Activated T-helper 17 cell treated with anti-CD3 and anti-CD28 coated beads, Interleukin-2, amount 50 U/mL, for 72 hours (primary cell): ENCODE measurements at regions not wholly inside any gene's neighbourhood (a gene's known extent, or its start where the extent isn't known, plus 50 kb on each side); places are given as distances from the start of the nearest gene placed in this dataset.

Experiments
- ATAC-seq: fragments of 150-1000 bp; cut with Tn5 transposase; replicated peaks from 2 replicates; pipeline ENCODE4 v1.10.0; 2021; ENCODE audit warnings: mild to moderate bottlenecking, moderate library complexity
- H3K27ac Mint-ChIP-seq: one replicate; pipeline ENCODE4 v1.8.0; 2022; ENCODE audit warnings: mixed read lengths
- H3K27me3 Mint-ChIP-seq: one replicate; pipeline ENCODE4 v1.8.0; 2022; ENCODE audit warnings: mixed read lengths
- H3K36me3 Mint-ChIP-seq: one replicate; pipeline ENCODE4 v1.8.0; 2022; ENCODE audit warnings: low read depth, mild to moderate bottlenecking, mixed read lengths
- H3K4me1 Mint-ChIP-seq: one replicate; pipeline ENCODE4 v1.8.0; 2022; ENCODE audit warnings: mixed read lengths
- H3K4me3 Mint-ChIP-seq: one replicate; pipeline ENCODE4 v1.8.0; 2022; ENCODE audit warnings: mild to moderate bottlenecking, mixed read lengths
- H3K9me3 Mint-ChIP-seq: one replicate; pipeline ENCODE4 v1.8.0; 2022; ENCODE audit warnings: mixed read lengths

DNA sequence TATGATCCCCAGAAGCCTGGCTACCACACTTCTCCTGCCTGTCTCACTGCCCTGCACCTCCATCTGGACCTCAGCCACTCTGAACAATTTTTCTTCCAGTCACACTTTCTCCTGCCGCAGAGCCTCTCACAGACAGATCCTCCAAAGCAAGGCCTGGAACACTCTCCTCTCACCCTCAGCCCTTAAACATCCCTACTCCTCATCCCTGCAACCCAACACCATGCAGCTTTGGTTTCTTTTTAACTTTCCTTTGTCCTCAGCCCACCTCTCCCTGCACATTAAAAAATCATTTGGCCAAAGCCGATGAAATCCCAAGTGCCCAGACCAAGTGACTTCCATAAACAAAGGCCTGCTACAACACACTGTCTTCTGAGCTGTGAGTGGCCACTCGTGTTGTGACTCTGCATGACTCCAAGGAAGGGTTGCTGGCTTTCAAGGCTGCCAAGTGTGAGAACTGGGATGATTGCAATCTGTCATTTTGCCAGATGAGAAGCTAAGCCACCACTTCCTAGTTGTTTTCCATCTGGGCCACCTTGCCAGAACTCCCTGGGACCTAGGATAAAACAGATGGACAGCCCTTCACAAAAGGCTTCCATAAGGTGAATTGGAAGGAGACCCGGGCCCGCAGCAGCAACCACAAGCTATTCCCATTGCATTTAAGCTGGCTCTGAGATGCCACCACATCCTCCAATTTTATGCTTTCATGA, 144.4 kb upstream of the SSTR4 start:
- H3K9me3 Mint-ChIP-seq = peaks cover 12% of the 10 kb centered on the region
- H3K27me3 Mint-ChIP-seq = peaks cover 18% of the 10 kb centered on the region
- H3K4me3 Mint-ChIP-seq = no peak overlapping the region
- H3K4me1 Mint-ChIP-seq = no peaks in the 10 kb centered on the region
- H3K36me3 Mint-ChIP-seq = no peaks in the 10 kb centered on the region
- ATAC-seq = no peak
- H3K27ac Mint-ChIP-seq = no peak overlapping the region

DNA sequence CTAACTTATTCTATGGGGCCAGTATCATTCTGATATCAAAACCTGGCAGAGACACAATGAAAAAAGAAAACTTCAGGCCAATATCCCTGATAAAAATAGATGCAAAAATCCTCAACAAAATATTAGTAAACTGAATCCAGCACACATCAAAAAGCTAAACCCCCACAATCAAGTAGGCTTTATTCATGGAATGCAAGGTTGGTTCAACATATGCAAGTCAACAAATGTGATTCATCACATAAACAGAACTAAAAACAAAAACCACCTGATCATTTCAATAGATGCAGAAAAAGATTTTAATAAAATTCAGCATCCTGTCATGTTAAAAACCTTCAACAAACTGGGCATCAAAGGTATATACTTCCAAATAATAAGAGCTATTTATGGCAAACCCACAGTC, 133.9 kb upstream of the SSTR4 start:
- ATAC-seq = no peak
- Mint-ChIP-seq H3K4me1 (no peaks in the 10 kb centered on the region), H3K9me3 (peaks cover 15% of the 10 kb centered on the region), H3K4me3 (no peak overlapping the region), H3K27me3 (no peaks in the 10 kb centered on the region), H3K27ac (no peak overlapping the region), H3K36me3 (no peaks in the 10 kb centered on the region)

DNA sequence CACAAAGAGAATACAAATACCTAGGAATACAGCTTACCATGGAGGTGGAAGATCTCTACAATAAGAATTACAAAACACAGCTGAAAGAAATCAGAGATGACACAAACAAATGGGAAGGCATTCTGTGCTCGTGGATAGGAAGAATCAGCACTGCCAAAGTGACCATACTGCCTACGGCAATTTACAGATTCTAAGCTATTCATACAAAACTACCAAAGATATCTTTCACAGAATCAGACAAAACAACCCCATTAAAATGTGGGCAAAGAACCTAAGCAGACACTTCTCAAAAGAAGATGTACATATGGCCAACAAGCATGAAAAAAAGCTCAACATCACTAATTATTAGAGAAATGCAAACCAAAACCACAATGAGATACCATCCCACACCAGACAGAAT, 133.2 kb upstream of the SSTR4 start:
- Mint-ChIP-seq H3K27ac (no peak overlapping the region), H3K4me3 (no peak overlapping the region), H3K9me3 (peaks cover 15% of the 10 kb centered on the region), H3K36me3 (no peaks in the 10 kb centered on the region), H3K4me1 (no peaks in the 10 kb centered on the region), H3K27me3 (no peaks in the 10 kb centered on the region)
- ATAC-seq = no peak

DNA sequence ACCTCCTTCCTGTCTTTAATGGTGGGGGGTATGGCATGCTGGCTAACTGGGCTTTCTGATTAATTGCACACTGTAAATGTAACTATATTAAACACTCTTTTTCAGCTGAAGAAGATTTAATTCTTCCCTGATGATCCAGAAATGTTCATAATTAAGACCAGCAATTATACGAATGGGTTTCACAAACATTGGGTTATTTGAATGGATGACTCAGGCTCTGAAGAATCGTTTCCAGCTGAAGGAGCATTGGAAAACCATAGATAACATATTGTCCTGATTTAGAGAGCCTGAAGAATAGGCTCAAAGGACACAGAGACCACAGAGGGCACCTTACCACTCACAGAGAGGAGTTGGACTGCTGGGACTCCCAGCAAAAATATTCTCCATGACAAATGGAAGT, 130.7 kb upstream of the SSTR4 start:
- H3K36me3 Mint-ChIP-seq = no peaks in the 10 kb centered on the region
- H3K9me3 Mint-ChIP-seq = peaks cover 15% of the 10 kb centered on the region
- no peaks in the 10 kb centered on the region for H3K27me3 Mint-ChIP-seq
- H3K27ac Mint-ChIP-seq = no peak overlapping the region
- H3K4me1 Mint-ChIP-seq = no peaks in the 10 kb centered on the region
- ATAC-seq = no peak
- H3K4me3 Mint-ChIP-seq = no peak overlapping the region

DNA sequence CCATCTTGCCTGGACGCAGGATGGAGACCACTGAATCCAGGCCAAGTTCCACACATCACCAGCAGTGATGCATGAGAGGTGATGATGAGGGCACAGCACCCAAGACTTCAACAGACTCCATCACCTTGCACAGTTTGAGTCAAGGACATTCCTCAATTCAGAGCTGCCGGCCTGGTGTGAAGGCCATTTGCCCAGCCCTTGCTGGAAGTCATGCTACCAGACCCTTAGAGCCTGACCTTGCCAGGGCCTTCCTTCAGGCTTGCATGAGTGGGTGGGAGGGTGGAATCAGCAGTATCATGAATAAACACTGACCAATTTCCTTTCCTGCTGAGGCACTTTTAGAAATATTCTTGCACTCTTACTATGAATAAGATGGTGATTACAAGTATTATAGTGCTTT, 130.2 kb upstream of the SSTR4 start:
- Mint-ChIP-seq H3K9me3 (peaks cover 15% of the 10 kb centered on the region), H3K36me3 (no peaks in the 10 kb centered on the region), H3K4me1 (no peaks in the 10 kb centered on the region), H3K27me3 (no peaks in the 10 kb centered on the region), H3K27ac (no peak overlapping the region), H3K4me3 (no peak overlapping the region)
- no peak for ATAC-seq

DNA sequence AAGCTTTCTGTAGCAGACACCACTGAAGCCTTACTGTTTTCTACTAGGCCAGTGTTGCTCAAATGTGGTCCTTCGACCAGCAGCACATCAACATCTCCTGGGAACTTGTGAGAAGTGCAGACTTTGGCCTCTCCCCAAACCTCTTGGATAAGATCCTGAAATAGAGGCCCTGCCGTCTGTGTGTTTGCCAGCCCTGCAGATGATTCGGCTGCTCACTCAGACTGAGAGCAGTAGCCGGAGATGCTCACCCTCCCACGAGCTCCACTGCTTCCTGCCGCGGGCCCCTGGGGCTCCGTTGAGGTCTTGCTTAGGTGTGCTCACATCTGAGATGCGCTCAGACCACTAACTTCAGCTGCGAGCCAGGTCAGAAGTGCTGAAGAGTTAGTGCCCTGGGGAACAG, 129.5 kb upstream of the SSTR4 start:
- no peak overlapping the region for H3K4me3 Mint-ChIP-seq
- no peaks in the 10 kb centered on the region for H3K36me3 Mint-ChIP-seq
- peaks cover 8% of the 10 kb centered on the region for H3K9me3 Mint-ChIP-seq
- H3K27me3 Mint-ChIP-seq = no peaks in the 10 kb centered on the region
- no peak overlapping the region for H3K27ac Mint-ChIP-seq
- ATAC-seq = peak; percentile 42
- no peaks in the 10 kb centered on the region for H3K4me1 Mint-ChIP-seq

DNA sequence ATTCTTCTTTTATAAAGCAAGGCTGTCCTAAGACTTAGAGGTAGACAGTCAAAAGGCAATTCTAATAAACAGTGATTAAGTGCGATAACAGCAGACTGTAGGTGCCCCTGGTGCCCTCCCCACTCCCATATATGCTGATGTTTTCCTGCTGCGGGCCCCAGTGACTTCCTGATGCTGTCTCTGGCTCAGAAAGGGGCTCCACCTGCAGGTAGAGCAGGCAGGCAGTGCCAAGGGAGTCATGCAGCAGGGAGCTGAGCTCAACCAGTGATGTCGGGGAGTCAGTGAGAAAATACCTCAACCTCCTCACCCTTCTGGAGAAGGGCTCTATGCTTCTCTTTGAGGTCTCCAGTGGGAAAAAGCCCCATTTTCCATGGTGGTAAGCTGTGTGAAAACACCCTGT, 126.7 kb upstream of the SSTR4 start:
- H3K4me3 Mint-ChIP-seq = no peak overlapping the region
- no peak overlapping the region for H3K27ac Mint-ChIP-seq
- no peaks in the 10 kb centered on the region for H3K9me3 Mint-ChIP-seq
- H3K36me3 Mint-ChIP-seq = no peaks in the 10 kb centered on the region
- H3K27me3 Mint-ChIP-seq = no peaks in the 10 kb centered on the region
- no peak for ATAC-seq
- no peaks in the 10 kb centered on the region for H3K4me1 Mint-ChIP-seq

DNA sequence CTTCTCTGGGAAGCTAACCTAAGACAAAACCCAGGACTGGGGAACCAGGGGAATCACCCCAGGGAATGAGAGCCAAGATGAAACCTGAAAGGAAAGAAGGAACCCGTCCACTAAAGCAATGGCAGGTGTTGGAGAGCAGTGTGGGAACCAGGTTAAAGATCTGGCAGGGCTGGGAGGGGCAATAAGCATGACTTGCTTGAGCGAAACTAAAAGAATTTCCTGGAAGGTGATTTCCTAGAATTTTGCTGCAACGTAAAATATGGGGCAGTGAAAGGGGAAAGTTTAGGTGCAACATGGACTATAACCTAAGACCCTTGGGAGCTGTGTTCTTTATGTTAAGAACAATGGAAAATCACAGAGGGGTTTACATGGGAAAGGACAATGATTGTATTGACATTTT, 126.2 kb upstream of the SSTR4 start:
- Mint-ChIP-seq H3K27me3 (no peaks in the 10 kb centered on the region), H3K4me3 (no peak overlapping the region), H3K9me3 (peaks cover 3% of the 10 kb centered on the region)

DNA sequence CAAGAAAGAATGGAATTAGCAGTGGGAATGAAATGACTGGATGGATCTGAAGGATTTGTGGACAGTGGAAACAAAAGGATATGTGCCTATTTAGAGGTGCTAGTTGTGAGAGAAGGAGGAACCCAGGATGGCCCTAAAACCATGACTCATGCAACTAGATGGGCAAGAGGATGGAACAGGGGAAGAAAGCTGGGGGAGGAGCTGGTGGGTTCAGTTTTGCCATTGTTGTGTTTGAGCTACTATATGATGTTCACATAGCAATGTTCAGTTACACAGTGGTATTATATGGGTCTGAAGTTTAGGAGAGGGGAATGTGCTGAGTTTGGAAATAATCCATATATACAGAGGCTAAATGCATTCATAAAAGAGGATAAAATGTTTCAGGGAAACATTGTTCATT, 125.7 kb upstream of the SSTR4 start:
- no peak overlapping the region for H3K27ac Mint-ChIP-seq
- no peak overlapping the region for H3K4me3 Mint-ChIP-seq
- H3K9me3 Mint-ChIP-seq = peaks cover 5% of the 10 kb centered on the region
- ATAC-seq = no peak
- no peaks in the 10 kb centered on the region for H3K36me3 Mint-ChIP-seq
- H3K4me1 Mint-ChIP-seq = no peaks in the 10 kb centered on the region
- no peaks in the 10 kb centered on the region for H3K27me3 Mint-ChIP-seq

More for the DNA sequence above, 126.2 kb upstream of the SSTR4 start:
- H3K27ac Mint-ChIP-seq = no peak overlapping the region
- H3K36me3 Mint-ChIP-seq = no peaks in the 10 kb centered on the region
- no peaks in the 10 kb centered on the region for H3K4me1 Mint-ChIP-seq
- ATAC-seq = no peak

DNA sequence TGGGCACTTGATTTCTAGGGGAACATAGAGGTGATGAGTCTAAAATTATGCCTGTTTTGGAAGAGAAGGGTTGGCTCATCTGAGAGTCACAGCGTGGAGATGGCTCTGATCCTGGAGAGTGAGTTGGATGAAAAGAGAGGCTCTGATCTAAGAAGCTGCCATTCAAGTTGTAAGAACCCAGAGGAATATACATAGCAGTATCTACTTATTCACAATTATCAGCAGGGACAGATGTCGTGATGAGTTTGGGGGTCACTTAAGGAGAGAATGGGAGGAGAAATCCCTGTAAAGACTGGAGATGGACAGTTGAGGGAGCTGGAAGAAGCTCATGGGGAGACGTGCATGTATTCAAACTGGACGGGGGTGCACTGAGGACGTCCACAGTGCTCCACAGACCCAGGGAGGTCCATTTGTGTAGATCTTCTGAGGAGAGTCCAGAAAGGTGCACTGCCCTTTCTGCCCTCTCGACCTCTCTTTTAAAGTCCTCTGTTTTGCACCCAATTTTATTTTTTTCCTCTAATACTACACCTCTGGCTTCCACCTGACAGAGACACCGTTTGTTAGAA, 124.7 kb upstream of the SSTR4 start:
- Mint-ChIP-seq H3K9me3 (peaks cover 9% of the 10 kb centered on the region), H3K27me3 (peaks cover 3% of the 10 kb centered on the region), H3K4me1 (no peaks in the 10 kb centered on the region), H3K27ac (no peak overlapping the region), H3K36me3 (no peaks in the 10 kb centered on the region), H3K4me3 (no peak overlapping the region)
- no peak for ATAC-seq

DNA sequence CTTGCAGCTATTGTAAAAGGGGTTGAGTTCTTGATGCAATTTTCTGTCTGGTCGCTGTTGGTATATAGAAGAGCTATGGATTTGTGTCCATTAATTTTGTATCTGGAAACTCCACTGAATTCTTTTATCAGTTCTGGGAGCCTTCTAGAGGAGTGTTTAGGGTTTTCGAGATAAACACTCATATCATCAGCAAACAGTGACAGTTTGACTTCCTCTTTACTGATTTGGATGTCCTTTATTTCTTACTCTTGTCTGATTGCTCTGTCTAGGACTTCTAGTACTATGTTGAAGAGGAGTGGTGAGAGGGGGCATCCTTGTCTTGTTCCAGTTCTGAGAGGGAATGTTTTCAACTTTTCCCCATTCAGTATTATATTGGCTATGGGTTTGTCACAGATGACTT, 120.8 kb upstream of the SSTR4 start:
- H3K4me1 Mint-ChIP-seq = no peaks in the 10 kb centered on the region

DNA sequence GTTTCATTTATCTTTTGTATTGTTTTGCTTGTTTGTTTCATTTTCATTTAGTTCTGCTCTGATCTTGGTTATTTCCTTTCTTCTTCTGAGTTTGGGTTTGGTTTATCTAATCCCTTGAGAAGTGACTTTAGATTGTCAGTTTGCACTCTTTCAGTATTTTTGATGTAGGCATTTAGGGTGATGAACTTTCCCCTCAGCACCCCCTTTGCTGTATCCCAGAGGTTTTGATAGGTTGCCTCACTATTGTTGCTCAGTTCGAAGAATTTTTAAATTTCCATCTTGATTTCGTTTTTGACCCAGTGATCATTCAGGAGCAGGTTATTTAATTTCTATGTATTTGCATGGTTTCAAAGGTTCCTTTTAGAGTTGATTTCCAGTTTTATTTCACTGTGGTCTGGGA, 119.6 kb upstream of the SSTR4 start:
- no peak for ATAC-seq
- Mint-ChIP-seq H3K4me1 (no peaks in the 10 kb centered on the region), H3K4me3 (no peak overlapping the region), H3K27me3 (peaks cover 15% of the 10 kb centered on the region), H3K9me3 (peaks cover 11% of the 10 kb centered on the region), H3K27ac (no peak overlapping the region), H3K36me3 (no peaks in the 10 kb centered on the region)

More for the DNA sequence above, 120.8 kb upstream of the SSTR4 start:
- Mint-ChIP-seq H3K4me3 (no peak overlapping the region), H3K9me3 (peaks cover 11% of the 10 kb centered on the region), H3K36me3 (no peaks in the 10 kb centered on the region), H3K27ac (no peak overlapping the region), H3K27me3 (peaks cover 15% of the 10 kb centered on the region)
- no peak for ATAC-seq

DNA sequence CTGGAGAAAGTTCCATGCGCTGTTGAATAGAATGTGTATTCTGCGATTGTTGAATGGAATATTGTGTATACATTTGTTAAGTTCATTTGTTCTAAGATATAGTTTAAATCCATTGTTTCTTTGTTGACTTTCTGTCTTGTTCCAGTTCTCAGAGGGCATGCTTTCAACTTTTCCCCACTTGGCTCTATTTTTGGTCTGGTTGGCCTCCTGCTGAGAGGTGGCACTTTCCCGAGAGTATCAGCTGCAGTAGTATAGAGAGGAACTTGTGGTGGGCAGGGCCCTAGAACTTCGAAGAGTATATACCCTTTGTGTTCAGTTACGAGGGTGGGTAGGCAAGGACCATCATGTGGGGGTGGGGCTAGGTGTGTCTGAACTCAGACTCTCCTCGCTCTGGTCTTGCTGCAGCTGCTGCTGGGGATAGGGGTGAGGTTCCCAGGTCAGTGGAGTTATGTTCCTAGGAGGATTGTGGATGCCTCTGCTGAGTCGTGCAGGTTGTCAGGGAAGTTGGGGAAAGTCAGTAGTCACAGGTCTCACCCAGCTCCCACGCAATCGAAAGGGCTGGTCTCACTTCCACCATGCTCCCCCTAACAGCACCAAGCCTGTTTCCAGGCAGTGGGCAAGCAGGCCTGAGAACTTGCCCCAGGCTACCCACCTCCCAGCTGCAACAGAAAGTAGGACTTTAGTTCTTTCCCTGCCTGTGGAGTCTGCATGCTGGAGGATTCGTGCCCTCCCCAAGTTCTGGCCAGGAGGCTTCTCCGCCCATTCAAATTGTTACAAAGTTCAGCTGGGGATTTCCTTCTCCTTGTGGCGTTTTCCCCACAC, 118.9 kb upstream of the SSTR4 start:
- ATAC-seq = no peak
- no peaks in the 10 kb centered on the region for H3K36me3 Mint-ChIP-seq

DNA sequence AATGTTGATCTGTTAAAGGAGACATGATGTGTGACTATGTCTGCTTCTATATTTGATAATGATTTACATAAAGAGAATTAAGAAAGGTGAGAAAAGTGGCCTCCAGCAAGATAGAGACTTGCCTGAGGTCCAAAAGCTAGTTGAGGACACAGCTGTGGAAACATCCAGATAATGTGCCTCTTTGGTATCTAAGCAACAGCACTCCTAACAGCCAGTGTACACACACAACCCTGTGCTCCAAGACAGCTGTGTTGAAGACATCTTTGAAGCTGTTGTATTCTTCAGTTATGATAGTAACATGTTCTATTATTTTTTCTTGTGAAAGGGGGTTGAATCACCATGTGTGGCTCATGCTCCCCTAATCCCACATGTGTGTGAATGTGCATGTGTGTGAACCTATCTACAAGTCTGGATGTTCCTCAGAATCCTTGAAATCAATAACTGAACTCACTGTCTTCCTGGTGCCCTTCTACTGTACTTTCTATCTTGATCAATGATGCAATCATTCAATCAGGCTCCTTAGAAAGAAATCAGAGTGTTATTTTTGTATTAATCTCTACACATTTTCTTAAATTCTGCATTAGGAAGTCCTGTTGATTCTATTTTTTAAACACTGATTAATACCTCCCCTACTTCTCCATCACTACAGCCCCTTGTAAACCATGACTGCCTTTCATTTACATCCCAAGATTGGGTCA, 116.7 kb upstream of the SSTR4 start:
- no peak overlapping the region for H3K27ac Mint-ChIP-seq
- H3K9me3 Mint-ChIP-seq = peaks cover 11% of the 10 kb centered on the region
- H3K27me3 Mint-ChIP-seq = peaks cover 20% of the 10 kb centered on the region
- no peaks in the 10 kb centered on the region for H3K36me3 Mint-ChIP-seq
- ATAC-seq = no peak
- H3K4me1 Mint-ChIP-seq = no peaks in the 10 kb centered on the region
- H3K4me3 Mint-ChIP-seq = no peak overlapping the region

More for the DNA sequence above, 118.9 kb upstream of the SSTR4 start:
- Mint-ChIP-seq H3K9me3 (peaks cover 11% of the 10 kb centered on the region), H3K4me3 (no peak overlapping the region), H3K27me3 (peaks cover 15% of the 10 kb centered on the region), H3K27ac (no peak overlapping the region), H3K4me1 (no peaks in the 10 kb centered on the region)
